Mesenchymal stem cell (in vitro differentiated cells and primary cell): ENCODE measurements at regions not wholly inside any gene's neighbourhood (a gene's known extent, or its start where the extent isn't known, plus 50 kb on each side); places are given as distances from the start of the nearest gene placed in this dataset.
A peak's percentile ranks its signal among the peaks of the same experiment; 100 is the strongest.

Experiments
- DNase-seq: peaks from one replicate; pipeline ENCODE4 v3.0.0-alpha.2; 2013
- H2AFZ ChIP-seq: one replicate; pipeline ENCODE4 v1.6.1; 2013; ENCODE audit warnings: low read depth, mild to moderate bottlenecking, control low read depth, inconsistent platforms, low read length, moderate library complexity
- H2AK5ac ChIP-seq: 2 replicates; pipeline ENCODE4 v1.6.1; 2013; ENCODE audit warnings: low read length, moderate library complexity, mild to moderate bottlenecking, inconsistent platforms; ENCODE audit not compliant: severe bottlenecking
- H2BK120ac ChIP-seq: one replicate; pipeline ENCODE4 v1.6.1; 2013; ENCODE audit warnings: low read depth, mild to moderate bottlenecking, inconsistent platforms, low read length, moderate library complexity
- H2BK12ac ChIP-seq, 2 experiments: one replicate each; pipeline ENCODE4 v1.6.1; 2013; ENCODE audit warnings: inconsistent platforms in 2 of 2, low read length in 2 of 2, mild to moderate bottlenecking in 2 of 2, moderate library complexity in 2 of 2, control low read depth in 1 of 2
- H2BK15ac ChIP-seq: one replicate; pipeline ENCODE4 v1.6.1; 2013; ENCODE audit warnings: mild to moderate bottlenecking, low read depth, inconsistent platforms; ENCODE audit not compliant: poor library complexity, severe bottlenecking
- H2BK5ac ChIP-seq: 2 replicates; pipeline ENCODE4 v1.6.1; 2013; ENCODE audit warnings: low read depth, mild to moderate bottlenecking, low read length, control low read depth, inconsistent platforms; ENCODE audit not compliant: poor library complexity, severe bottlenecking
- H3K14ac ChIP-seq, 2 experiments: one replicate each; pipeline ENCODE4 v1.6.1; 2013; ENCODE audit warnings: inconsistent platforms in 2 of 2, low read length in 2 of 2, control low read depth in 1 of 2, mild to moderate bottlenecking in 1 of 2, moderate library complexity in 1 of 2
- H3K18ac ChIP-seq, 2 experiments: one replicate each; pipeline ENCODE4 v1.6.1; 2013; ENCODE audit warnings: inconsistent platforms in 2 of 2, low read length in 2 of 2, control low read depth in 1 of 2, low read depth in 1 of 2, mild to moderate bottlenecking in 1 of 2
- H3K23ac ChIP-seq, 2 experiments: one replicate each; pipeline ENCODE4 v1.6.1; 2013; ENCODE audit warnings: inconsistent platforms in 2 of 2, low read length in 2 of 2, mild to moderate bottlenecking in 2 of 2, moderate library complexity in 2 of 2, control low read depth in 1 of 2
- H3K27ac ChIP-seq: 2 replicates; pipeline ENCODE4 v1.5.1; 2013; ENCODE audit warnings: mild to moderate bottlenecking, moderate library complexity, low read length, control low read depth, inconsistent platforms; ENCODE audit not compliant: poor library complexity, severe bottlenecking
- H3K27me3 ChIP-seq, 2 experiments: 2 replicates each; pipeline versions ENCODE4 v1.6.1 to v1.7.0; 2013; ENCODE audit warnings: low read length in 2 of 2, mild to moderate bottlenecking in 2 of 2, moderate library complexity in 2 of 2, control low read depth in 1 of 2, inconsistent platforms in 1 of 2; ENCODE audit not compliant: control insufficient read depth in 1 of 2, insufficient read depth in 1 of 2
- H3K36me3 ChIP-seq, 2 experiments: 2 replicates each; pipeline versions ENCODE4 v1.6.1 to v1.7.0; 2013; ENCODE audit warnings: low read length in 2 of 2, control low read depth in 1 of 2, inconsistent platforms in 1 of 2, low read depth in 1 of 2, mild to moderate bottlenecking in 1 of 2; ENCODE audit not compliant: insufficient read depth in 2 of 2, control insufficient read depth in 1 of 2
- H3K4ac ChIP-seq, 2 experiments: one replicate each; pipeline ENCODE4 v1.6.1; 2013; ENCODE audit warnings: inconsistent platforms in 2 of 2, low read length in 2 of 2, mild to moderate bottlenecking in 2 of 2, moderate library complexity in 2 of 2, control low read depth in 1 of 2, low read depth in 1 of 2
- H3K4me1 ChIP-seq: 2 replicates; pipeline ENCODE4 v1.6.1; 2013; ENCODE audit warnings: low read depth, low read length, control low read depth; ENCODE audit not compliant: control insufficient read depth, insufficient read depth
- H3K4me2 ChIP-seq: 2 replicates; pipeline ENCODE4 v1.6.1; 2013; ENCODE audit warnings: low read length, mild to moderate bottlenecking, inconsistent platforms; ENCODE audit not compliant: poor library complexity, severe bottlenecking
- H3K4me3 ChIP-seq, 2 experiments: 2 replicates each; pipeline versions ENCODE4 v1.5.1 to v1.7.0; 2013; ENCODE audit warnings: low read length in 2 of 2, mild to moderate bottlenecking in 2 of 2, control low read depth in 1 of 2, low read depth in 1 of 2; ENCODE audit not compliant: insufficient read depth in 1 of 2
- H3K79me1 ChIP-seq: replicated peaks from 2 replicates; pipeline ENCODE4 v1.6.1; 2013; ENCODE audit warnings: mild to moderate bottlenecking, control low read depth, low read length, inconsistent platforms; ENCODE audit not compliant: poor library complexity, severe bottlenecking
- H3K9ac ChIP-seq: 2 replicates; pipeline ENCODE4 v1.7.0; 2013; ENCODE audit warnings: mild to moderate bottlenecking, low read length, moderate library complexity
- H3K9me3 ChIP-seq: 2 replicates; pipeline ENCODE4 v1.7.0; 2013; ENCODE audit warnings: mild to moderate bottlenecking, low read length; ENCODE audit not compliant: control insufficient read depth
- H4K8ac ChIP-seq: one replicate; pipeline ENCODE4 v1.6.1; 2013; ENCODE audit warnings: inconsistent platforms, mild to moderate bottlenecking, low read length, moderate library complexity
- H4K91ac ChIP-seq: one replicate; pipeline ENCODE4 v1.6.1; 2013; ENCODE audit warnings: mild to moderate bottlenecking, low read length, inconsistent platforms
- WGBS: methylation state at CpG from one replicate; pipeline ENCODE4 v1.1.7; 2013; ENCODE audit warnings: mixed read lengths; 5-methylcytosine and 5-hydroxymethylcytosine counted together

- Histone ChIP-seq H2BK120ac (no peak overlapping the region), H2BK12ac (no peak overlapping the region), H3K9me3 (no peaks in the 10 kb centered on the region), H2AK5ac (no peak overlapping the region), H3K27me3 (no peaks in the 10 kb centered on the region), H3K36me3 (no peaks in the 10 kb centered on the region), H3K4me2 (no peak overlapping the region), H3K4me3 (peak overlapping the region in 1 of 2 experiments; percentile 1), H2AFZ (no peak overlapping the region), H2BK15ac (no peak overlapping the region), H3K23ac (no peak overlapping the region), H4K8ac (no peak overlapping the region), H3K4me1 (no peaks in the 10 kb centered on the region), H3K18ac (no peak overlapping the region), H3K27ac (no peak overlapping the region), H3K79me1 (no peaks in the 10 kb centered on the region), H3K14ac (peak overlapping the region in 1 of 2 experiments; percentile 36), H2BK5ac (no peak overlapping the region), H4K91ac (no peak overlapping the region), H3K4ac (no peak overlapping the region), H3K9ac (peak overlapping the region; percentile 64)
- DNase-seq, result peak; percentile 6
- 91% methylated on average over 8 of the region's 9 CpGs for WGBS
These were observed 89.5 kb upstream of the UBE2E2 start for GRCh38 chr3:23113455-23114171.

- Histone ChIP-seq H2BK120ac (no peak overlapping the region), H3K27me3 (no peaks in the 10 kb centered on the region), H3K79me1 (no peaks in the 10 kb centered on the region), H3K9me3 (no peaks in the 10 kb centered on the region), H3K9ac (no peak overlapping the region), H3K36me3 (no peaks in the 10 kb centered on the region), H3K4me3 (no peak overlapping the region), H2BK5ac (no peak overlapping the region), H3K18ac (no peak overlapping the region), H3K14ac (no peak overlapping the region), H3K4ac (no peak overlapping the region), H2AFZ (no peak overlapping the region), H2BK15ac (no peak overlapping the region), H4K91ac (no peak overlapping the region), H3K23ac (no peak overlapping the region), H2BK12ac (no peak overlapping the region), H3K4me1 (peaks cover 2% of the 10 kb centered on the region), H3K4me2 (no peak overlapping the region), H2AK5ac (no peak overlapping the region), H3K27ac (no peak overlapping the region), H4K8ac (no peak overlapping the region)
- no peak for DNase-seq
- WGBS, result 70% methylated on average over 2 of the region's 2 CpGs
These were observed 88.7 kb upstream of the UBE2E2 start for GRCh38 chr3:23114432-23114831.

- Histone ChIP-seq H2BK15ac (no peak overlapping the region), H2BK120ac (no peak overlapping the region), H3K27me3 (no peaks in the 10 kb centered on the region), H3K18ac (no peak overlapping the region), H4K8ac (no peak overlapping the region), H3K4ac (no peak overlapping the region), H2AFZ (no peak overlapping the region), H3K36me3 (no peaks in the 10 kb centered on the region), H3K4me2 (no peak overlapping the region), H3K27ac (no peak overlapping the region), H4K91ac (no peak overlapping the region), H3K14ac (no peak overlapping the region), H3K4me1 (peaks cover 2% of the 10 kb centered on the region), H3K9me3 (no peaks in the 10 kb centered on the region), H2BK5ac (no peak overlapping the region), H3K23ac (no peak overlapping the region), H2BK12ac (no peak overlapping the region), H2AK5ac (no peak overlapping the region), H3K79me1 (no peaks in the 10 kb centered on the region), H3K9ac (no peak overlapping the region), H3K4me3 (no peak overlapping the region)
- 100% methylated on average over 1 of the region's 3 CpGs for WGBS
- no peak for DNase-seq
These were observed 87.8 kb upstream of the UBE2E2 start for GRCh38 chr3:23115171-23115877.

- Histone ChIP-seq H3K23ac (no peak overlapping the region), H3K36me3 (no peaks in the 10 kb centered on the region), H3K27ac (no peak overlapping the region), H2BK12ac (no peak overlapping the region), H4K91ac (no peak overlapping the region), H3K27me3 (peaks cover 0 to 3% of the 10 kb centered on the region in 2 experiments), H3K18ac (no peak overlapping the region), H2BK120ac (no peak overlapping the region), H3K14ac (no peak overlapping the region), H2AFZ (no peak overlapping the region), H2BK5ac (no peak overlapping the region), H2AK5ac (no peak overlapping the region), H2BK15ac (no peak overlapping the region), H3K4me3 (peak overlapping the region in 1 of 2 experiments; percentile 29), H4K8ac (no peak overlapping the region), H3K79me1 (no peaks in the 10 kb centered on the region), H3K9ac (peak overlapping the region; percentile 14), H3K4me1 (peaks cover 2% of the 10 kb centered on the region), H3K4me2 (no peak overlapping the region), H3K4ac (no peak overlapping the region), H3K9me3 (no peaks in the 10 kb centered on the region)
- no peak for DNase-seq
- WGBS, result 92% methylated on average over 1 of the region's 3 CpGs
These were observed 86.9 kb upstream of the UBE2E2 start for GRCh38 chr3:23116081-23116837.
